Endothelial cell of umbilical vein (primary cell): ENCODE measurements at regions not wholly inside any gene's neighbourhood (a gene's known extent, or its start where the extent isn't known, plus 50 kb on each side); places are given as distances from the start of the nearest gene placed in this dataset.

Source experiments
- BruUV-seq: library from RNA; stranded (reverse); fragments of 400-500 nt; replicated peaks from 2 replicates; lab custom pipeline; 2021; lab: Mats Ljungman, UMichigan
- CTCF ChIA-PET: fragments of 300-600, 350-600 bp; sonication (Branson Sonifier 250); formaldehyde crosslinking; loops from one replicate; lab custom pipeline; 2021; ENCODE audit warnings: antibody characterized with exemption, inconsistent platforms; lab: Charles Lee
- POLR2A ChIA-PET: fragments of 300-600, 350-600 bp; sonication (Branson Sonifier 250); formaldehyde crosslinking; loops from one replicate; lab custom pipeline; 2021; ENCODE audit warnings: antibody characterized with exemption, inconsistent platforms; lab: Charles Lee
- DNase-seq: peaks from one replicate; pipeline ENCODE4 v3.0.0-alpha.2; 2011; ENCODE audit warnings: low read depth, low spot score
- FAIRE-seq: peaks from 2 replicates; lab custom pipeline; 2011; peaks lifted over from hg19 to GRCh38; lab: Jason Lieb, UNC
- H2AFZ ChIP-seq: 2 replicates; pipeline ENCODE4 v1.6.0; 2012; ENCODE audit warnings: low read depth, low read length, control low read depth, inconsistent platforms
- H3K27ac ChIP-seq: 2 replicates; pipeline ENCODE4 v1.5.1; 2011; ENCODE audit warnings: low read depth, mild to moderate bottlenecking, control low read depth, low read length, moderate library complexity; ENCODE audit not compliant: insufficient read depth
- H3K27me3 ChIP-seq, 2 experiments: 2 replicates each; pipeline versions ENCODE4 v1.6.0 to v1.6.1; 2011; ENCODE audit warnings: low read length in 2 of 2, mixed read lengths in 1 of 2; ENCODE audit not compliant: control insufficient read depth in 2 of 2, insufficient read depth in 2 of 2
- H3K36me3 ChIP-seq, 2 experiments: 2 replicates in 1 of 2; 3 replicates in 1 of 2; pipeline ENCODE4 v1.5.1; 2011; ENCODE audit warnings: low read length in 2 of 2, mild to moderate bottlenecking in 1 of 2, moderate library complexity in 1 of 2; ENCODE audit not compliant: control insufficient read depth in 2 of 2, insufficient read depth in 2 of 2; ENCODE audit errors: extremely low read depth in 1 of 2
- H3K4me1 ChIP-seq: 3 replicates; pipeline ENCODE4 v1.5.1; 2011; ENCODE audit warnings: mild to moderate bottlenecking, low read length; ENCODE audit not compliant: control insufficient read depth, insufficient read depth; ENCODE audit errors: extremely low read depth
- H3K4me2 ChIP-seq: 2 replicates; pipeline ENCODE4 v1.6.1; 2011; ENCODE audit warnings: low read length, control low read depth, mixed read lengths; ENCODE audit not compliant: insufficient read depth
- H3K4me3 ChIP-seq, 3 experiments: fragments of 200-600 bp in 1 of 3; sonication (generic), shearing (Covaris generic) in 1 of 3; replicated peaks in 1 of 3; 2 replicates each; pipeline ENCODE4 v1.5.1; 2011 to 2016; ENCODE audit warnings: control low read depth in 3 of 3, low read length in 3 of 3, mild to moderate bottlenecking in 2 of 3, inconsistent platforms in 1 of 3, low read depth in 1 of 3, moderate library complexity in 1 of 3; ENCODE audit not compliant: insufficient read depth in 1 of 3
- H3K79me2 ChIP-seq: 2 replicates; pipeline ENCODE4 v1.6.0; 2012; ENCODE audit warnings: low read length, inconsistent platforms; ENCODE audit not compliant: control insufficient read depth, insufficient read depth
- H3K9ac ChIP-seq: replicated peaks from 2 replicates; pipeline ENCODE3; 2011; ENCODE audit warnings: low read length, control low read depth; ENCODE audit not compliant: insufficient read depth; ENCODE audit errors: extremely low read depth
- H3K9me1 ChIP-seq: replicated peaks from 3 replicates; pipeline ENCODE4 v1.6.0; 2011; ENCODE audit warnings: mild to moderate bottlenecking, low read length; ENCODE audit not compliant: control insufficient read depth, insufficient read depth; ENCODE audit errors: extremely low read depth
- H3K9me3 ChIP-seq: replicated peaks from 2 replicates; pipeline ENCODE4 v1.5.1; 2012; ENCODE audit warnings: low read length, inconsistent platforms; ENCODE audit not compliant: control insufficient read depth, insufficient read depth
- H4K20me1 ChIP-seq: replicated peaks from 2 replicates; pipeline ENCODE3; 2011; ENCODE audit warnings: mild to moderate bottlenecking, low read length; ENCODE audit not compliant: control insufficient read depth, insufficient read depth; ENCODE audit errors: extremely low read depth
- EZH2 ChIP-seq: IDR thresholded peaks from 2 replicates; pipeline ENCODE4 v1.6.1; 2012; ENCODE audit warnings: borderline replicate concordance, low read depth, mild to moderate bottlenecking, moderate library complexity, low read length, inconsistent platforms; ENCODE audit not compliant: severe bottlenecking
- FOS ChIP-seq: IDR thresholded peaks from 2 replicates; pipeline ENCODE4 v1.6.1; 2011; ENCODE audit warnings: mild to moderate bottlenecking, low read length, moderate library complexity, borderline replicate concordance; ENCODE audit not compliant: insufficient read depth
- GATA2 ChIP-seq: IDR thresholded peaks from 2 replicates; pipeline ENCODE4 v1.7.0; 2011; ENCODE audit warnings: low read depth, mild to moderate bottlenecking, moderate library complexity, mixed read lengths, low read length; ENCODE audit not compliant: insufficient read length, insufficient read depth
- JUN ChIP-seq: IDR thresholded peaks from 2 replicates; pipeline ENCODE4 v1.6.1; 2011; ENCODE audit warnings: borderline replicate concordance, low read depth; ENCODE audit not compliant: insufficient read length, insufficient read depth
- MYC ChIP-seq: IDR thresholded peaks from one replicate; pipeline ENCODE4 v1.6.1; 2011; ENCODE audit warnings: mild to moderate bottlenecking, low read depth, low read length
- POLR2A ChIP-seq: IDR thresholded peaks from 2 replicates; pipeline ENCODE4 v1.6.1; 2012; ENCODE audit warnings: low read depth, mild to moderate bottlenecking, control low read depth, low read length
- POLR2AphosphoS5 ChIP-seq: IDR thresholded peaks from 2 replicates; pipeline ENCODE4 v1.6.1; 2012; ENCODE audit warnings: low read depth, mild to moderate bottlenecking, control low read depth, low read length, moderate library complexity; ENCODE audit not compliant: insufficient read depth
- dilution Hi-C: fragments of 300-500 bp; cut with MboI; formaldehyde crosslinking; loops from one replicate; pipeline ENCODE4 v1.15.0; 2019; ENCODE audit warnings: low sequenced_read_pairs; ENCODE audit not compliant: extremely low pct_ligation_motif_present
- intact Hi-C: fragments of 100-400 bp; cut with micrococcal nuclease; formaldehyde crosslinking; loops from one replicate; pipeline ENCODE4 v1.10.0; 2022
- TF ChIP-seq, protein P1 (sequence below): IDR thresholded peaks from 2 replicates; pipeline ENCODE4 v1.6.1; 2011; ENCODE audit not compliant: insufficient read depth, insufficient read length
- TF ChIP-seq, protein P2 (sequence below), 2 donors: IDR thresholded peaks; 1 replicate in 1 of 2; 2 replicates in 1 of 2; pipeline ENCODE4 v1.5.1; 2011; ENCODE audit warnings: low read length in 2 of 2, mild to moderate bottlenecking in 2 of 2, moderate library complexity in 2 of 2, control low read depth in 1 of 2, inconsistent platforms in 1 of 2, low read depth in 1 of 2; ENCODE audit not compliant: insufficient read depth in 1 of 2; ENCODE audit errors: extremely low read depth in 1 of 2

GRCh38 chr3:88617283-88617682 lies 467.5 kb downstream of the C3orf38 start:
- Histone ChIP-seq H4K20me1 (no peaks in the 10 kb centered on the region), H3K27ac (no peak overlapping the region), H2AFZ (no peak overlapping the region), H3K9me3 (peaks cover 4% of the 10 kb centered on the region), H3K9ac (no peak overlapping the region), H3K27me3 (no peaks in the 10 kb centered on the region), H3K36me3 (no peaks in the 10 kb centered on the region), H3K4me2 (no peak overlapping the region), H3K79me2 (no peaks in the 10 kb centered on the region), H3K4me3 (no peak overlapping the region), H3K9me1 (no peaks in the 10 kb centered on the region), H3K4me1 (no peaks in the 10 kb centered on the region)
- FAIRE-seq (no peak), DNase-seq (no peak)
- BruUV-seq = no TSS peak
- dilution Hi-C loops = no loop called here
- no peak for TF ChIP-seq GATA2
- TF ChIP-seq, protein P1, sequence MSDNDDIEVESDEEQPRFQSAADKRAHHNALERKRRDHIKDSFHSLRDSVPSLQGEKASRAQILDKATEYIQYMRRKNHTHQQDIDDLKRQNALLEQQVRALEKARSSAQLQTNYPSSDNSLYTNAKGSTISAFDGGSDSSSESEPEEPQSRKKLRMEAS = no peak
- no peak for TF ChIP-seq POLR2A
- no peak for TF ChIP-seq EZH2
- TF ChIP-seq MYC = no peak
- no peak for TF ChIP-seq POLR2AphosphoS5
- TF ChIP-seq, protein P2, sequence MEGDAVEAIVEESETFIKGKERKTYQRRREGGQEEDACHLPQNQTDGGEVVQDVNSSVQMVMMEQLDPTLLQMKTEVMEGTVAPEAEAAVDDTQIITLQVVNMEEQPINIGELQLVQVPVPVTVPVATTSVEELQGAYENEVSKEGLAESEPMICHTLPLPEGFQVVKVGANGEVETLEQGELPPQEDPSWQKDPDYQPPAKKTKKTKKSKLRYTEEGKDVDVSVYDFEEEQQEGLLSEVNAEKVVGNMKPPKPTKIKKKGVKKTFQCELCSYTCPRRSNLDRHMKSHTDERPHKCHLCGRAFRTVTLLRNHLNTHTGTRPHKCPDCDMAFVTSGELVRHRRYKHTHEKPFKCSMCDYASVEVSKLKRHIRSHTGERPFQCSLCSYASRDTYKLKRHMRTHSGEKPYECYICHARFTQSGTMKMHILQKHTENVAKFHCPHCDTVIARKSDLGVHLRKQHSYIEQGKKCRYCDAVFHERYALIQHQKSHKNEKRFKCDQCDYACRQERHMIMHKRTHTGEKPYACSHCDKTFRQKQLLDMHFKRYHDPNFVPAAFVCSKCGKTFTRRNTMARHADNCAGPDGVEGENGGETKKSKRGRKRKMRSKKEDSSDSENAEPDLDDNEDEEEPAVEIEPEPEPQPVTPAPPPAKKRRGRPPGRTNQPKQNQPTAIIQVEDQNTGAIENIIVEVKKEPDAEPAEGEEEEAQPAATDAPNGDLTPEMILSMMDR (IDR thresholded peaks at IDR 0.05; ENCODE audit: extremely low read depth in 1 of 2, insufficient read depth in 1 of 2, low read depth in 1 of 2, low read length in 2 of 2) = no peak
- TF ChIP-seq JUN = no peak
- TF ChIP-seq FOS = no peak
- ChIA-PET POLR2A (no interaction called here), CTCF (no interaction called here)
- intact Hi-C loops = no loop called here
